ENCODE measurements at regions not wholly inside any gene's neighbourhood (a gene's known extent, or its start where the extent isn't known, plus 50 kb on each side); places are given as distances from the start of the nearest gene placed in this dataset.

- no peak overlapping the region for H3K27ac ChIP-seq (ENCODE audit: low read depth, low read length, poor library complexity, severe bottlenecking)
- H3K36me3 ChIP-seq (ENCODE audit: insufficient read depth, low read length), result no peaks in the 10 kb centered on the region
- no peaks in the 10 kb centered on the region for H3K79me2 ChIP-seq (ENCODE audit: insufficient read depth, low read length)
- peaks cover 26% of the 10 kb centered on the region for H3K4me1 ChIP-seq (ENCODE audit: insufficient read depth, low read length, severe bottlenecking)
- no peak overlapping the region for H3K9ac ChIP-seq (ENCODE audit: low read length)
- no peaks in the 10 kb centered on the region for H3F3A ChIP-seq (ENCODE audit: insufficient read depth, low read length)
- no peaks in the 10 kb centered on the region for H3K9me2 ChIP-seq (ENCODE audit: low read depth, low read length)
- H2AFZ ChIP-seq (ENCODE audit: low read length), result no peak overlapping the region
- no peaks in the 10 kb centered on the region for H3K9me3 ChIP-seq (ENCODE audit: low read length)
- TF ChIP-seq EZH2 (IDR thresholded peaks at IDR 0.05; ENCODE audit: borderline replicate concordance, low read length) (no peak), CTCF (IDR thresholded peaks at IDR 0.05; ENCODE audit: low read length) (no peak)
- no peaks in the 10 kb centered on the region for H4K20me1 ChIP-seq (ENCODE audit: insufficient read depth, low read length)
- no peak overlapping the region for H3K4me2 ChIP-seq (ENCODE audit: low read length)
- no peak overlapping the region for H3K4me3 ChIP-seq (ENCODE audit: low read depth, low read length, poor library complexity, severe bottlenecking)
- H3K27me3 ChIP-seq (ENCODE audit: insufficient read depth, low read length), result no peaks in the 10 kb centered on the region
Observed at GRCh38 chrX:39850630-39851152, 247.1 kb downstream of the BCOR start.

- Histone ChIP-seq H3K9me3 (ENCODE audit: low read length) (no peaks in the 10 kb centered on the region), H3F3A (ENCODE audit: insufficient read depth, low read length) (no peaks in the 10 kb centered on the region), H3K9me2 (ENCODE audit: low read depth, low read length) (no peaks in the 10 kb centered on the region), H3K4me3 (ENCODE audit: low read depth, low read length, poor library complexity, severe bottlenecking) (no peak overlapping the region), H3K27ac (ENCODE audit: low read depth, low read length, poor library complexity, severe bottlenecking) (no peak overlapping the region), H3K4me2 (ENCODE audit: low read length) (no peak overlapping the region), H3K9ac (ENCODE audit: low read length) (no peak overlapping the region), H3K79me2 (ENCODE audit: insufficient read depth, low read length) (no peaks in the 10 kb centered on the region), H3K36me3 (ENCODE audit: insufficient read depth, low read length) (no peaks in the 10 kb centered on the region), H4K20me1 (ENCODE audit: insufficient read depth, low read length) (no peaks in the 10 kb centered on the region), H3K27me3 (ENCODE audit: insufficient read depth, low read length) (no peaks in the 10 kb centered on the region), H2AFZ (ENCODE audit: low read length) (no peak overlapping the region), H3K4me1 (ENCODE audit: insufficient read depth, low read length, severe bottlenecking) (peaks cover 38% of the 10 kb centered on the region)
- TF ChIP-seq CTCF (IDR thresholded peaks at IDR 0.05; ENCODE audit: low read length), result no peak
- no peak for TF ChIP-seq EZH2 (IDR thresholded peaks at IDR 0.05; ENCODE audit: borderline replicate concordance, low read length)
Observed at GRCh38 chrX:39851745-39852455, 245.9 kb downstream of the BCOR start.

- TF ChIP-seq CTCF (IDR thresholded peaks at IDR 0.05; ENCODE audit: low read length) (no peak), EZH2 (IDR thresholded peaks at IDR 0.05; ENCODE audit: borderline replicate concordance, low read length) (no peak)
- H4K20me1 ChIP-seq (ENCODE audit: insufficient read depth, low read length), result no peaks in the 10 kb centered on the region
- no peak overlapping the region for H3K4me2 ChIP-seq (ENCODE audit: low read length)
- no peaks in the 10 kb centered on the region for H3F3A ChIP-seq (ENCODE audit: insufficient read depth, low read length)
- no peak overlapping the region for H2AFZ ChIP-seq (ENCODE audit: low read length)
- no peak overlapping the region for H3K4me3 ChIP-seq (ENCODE audit: low read depth, low read length, poor library complexity, severe bottlenecking)
- no peaks in the 10 kb centered on the region for H3K36me3 ChIP-seq (ENCODE audit: insufficient read depth, low read length)
- H3K4me1 ChIP-seq (ENCODE audit: insufficient read depth, low read length, severe bottlenecking), result peaks cover 44% of the 10 kb centered on the region
- no peaks in the 10 kb centered on the region for H3K27me3 ChIP-seq (ENCODE audit: insufficient read depth, low read length)
- H3K79me2 ChIP-seq (ENCODE audit: insufficient read depth, low read length), result no peaks in the 10 kb centered on the region
- no peak overlapping the region for H3K27ac ChIP-seq (ENCODE audit: low read depth, low read length, poor library complexity, severe bottlenecking)
- no peaks in the 10 kb centered on the region for H3K9me2 ChIP-seq (ENCODE audit: low read depth, low read length)
- no peak overlapping the region for H3K9ac ChIP-seq (ENCODE audit: low read length)
- H3K9me3 ChIP-seq (ENCODE audit: low read length), result no peaks in the 10 kb centered on the region
Observed at GRCh38 chrX:39852491-39852890, 245.3 kb downstream of the BCOR start.
